ENCODE measurements at regions not wholly inside any gene's neighbourhood (a gene's known extent, or its start where the extent isn't known, plus 50 kb on each side); places are given as distances from the start of the nearest gene placed in this dataset.

- Histone ChIP-seq H3K36me3 (ENCODE audit: insufficient read depth, low read length) (no peaks in the 10 kb centered on the region), H3K27me3 (ENCODE audit: control insufficient read depth in 1 of 2, insufficient read depth in 2 of 2, low read length in 2 of 2) (no peaks in the 10 kb centered on the region), H3K4me3 (ENCODE audit: low read length) (no peak overlapping the region), H3K4me1 (ENCODE audit: insufficient read depth, low read length) (no peaks in the 10 kb centered on the region), H3K9me3 (ENCODE audit: control insufficient read depth in 1 of 2, insufficient read depth in 1 of 2, low read length in 2 of 2) (no peaks in the 10 kb centered on the region), H3K27ac (ENCODE audit: low read depth in 1 of 2, low read length in 2 of 2) (no peak overlapping the region)
- Mint-ChIP-seq H3K36me3 (ENCODE audit: low read depth) (no peaks in the 10 kb centered on the region), H3K27me3 (no peaks in the 10 kb centered on the region), H3K4me3 (no peak overlapping the region), H3K4me1 (ENCODE audit: low read depth) (no peaks in the 10 kb centered on the region), H3K9me3 (no peaks in the 10 kb centered on the region), H3K27ac (no peak overlapping the region)
- ChIA-PET POLR2A (no interaction called here), CTCF (no interaction called here)
- intact Hi-C loops (cut with DNase I, micrococcal nuclease) = no loop called here
- DNase-seq (no peak), ATAC-seq (ENCODE audit: poor library complexity) (no peak)
- no peak for TF ChIP-seq CTCF (IDR thresholded peaks at IDR 0.05)
Measured at GRCh38 chr2:225996462-225996828, 596.9 kb downstream of the NYAP2 start.

GRCh38 chr2:225995796-225996461, 596.4 kb downstream of the NYAP2 start:
- Histone ChIP-seq H3K36me3 (ENCODE audit: insufficient read depth, low read length) (no peaks in the 10 kb centered on the region), H3K9me3 (ENCODE audit: control insufficient read depth in 1 of 2, insufficient read depth in 1 of 2, low read length in 2 of 2) (no peaks in the 10 kb centered on the region), H3K4me1 (ENCODE audit: insufficient read depth, low read length) (no peaks in the 10 kb centered on the region), H3K27me3 (ENCODE audit: control insufficient read depth in 1 of 2, insufficient read depth in 2 of 2, low read length in 2 of 2) (no peaks in the 10 kb centered on the region), H3K4me3 (ENCODE audit: low read length) (no peak overlapping the region), H3K27ac (ENCODE audit: low read depth in 1 of 2, low read length in 2 of 2) (no peak overlapping the region)
- intact Hi-C loops (cut with DNase I, micrococcal nuclease) = no loop called here
- Mint-ChIP-seq H3K36me3 (ENCODE audit: low read depth) (no peaks in the 10 kb centered on the region), H3K27ac (no peak overlapping the region), H3K4me1 (ENCODE audit: low read depth) (no peaks in the 10 kb centered on the region), H3K4me3 (no peak overlapping the region), H3K9me3 (no peaks in the 10 kb centered on the region), H3K27me3 (no peaks in the 10 kb centered on the region)
- CTCF ChIA-PET = no interaction called here
- DNase-seq (peak in 2 of 14 experiments; percentile 9 to 23), ATAC-seq (ENCODE audit: poor library complexity) (no peak)
- no peak for TF ChIP-seq CTCF (IDR thresholded peaks at IDR 0.05)
- POLR2A ChIA-PET = no interaction called here

GRCh38 chr2:225994748-225995405, 595.4 kb downstream of the NYAP2 start:
- Histone ChIP-seq H3K36me3 (ENCODE audit: insufficient read depth, low read length) (no peaks in the 10 kb centered on the region), H3K4me3 (ENCODE audit: low read length) (no peak overlapping the region), H3K27me3 (ENCODE audit: control insufficient read depth in 1 of 2, insufficient read depth in 2 of 2, low read length in 2 of 2) (no peaks in the 10 kb centered on the region), H3K9me3 (ENCODE audit: control insufficient read depth in 1 of 2, insufficient read depth in 1 of 2, low read length in 2 of 2) (no peaks in the 10 kb centered on the region), H3K4me1 (ENCODE audit: insufficient read depth, low read length) (no peaks in the 10 kb centered on the region), H3K27ac (ENCODE audit: low read depth in 1 of 2, low read length in 2 of 2) (no peak overlapping the region)
- H3K4me1 Mint-ChIP-seq (ENCODE audit: low read depth) = no peaks in the 10 kb centered on the region
- intact Hi-C loops (cut with DNase I, micrococcal nuclease) = no loop called here
- H3K27ac Mint-ChIP-seq = no peak overlapping the region
- DNase-seq (peak in 1 of 14 experiments; percentile 12), ATAC-seq (ENCODE audit: poor library complexity) (no peak)
- no peaks in the 10 kb centered on the region for H3K9me3 Mint-ChIP-seq
- no peaks in the 10 kb centered on the region for H3K27me3 Mint-ChIP-seq
- TF ChIP-seq CTCF (IDR thresholded peaks at IDR 0.05) = no peak
- ChIA-PET CTCF (no interaction called here), POLR2A (no interaction called here)
- H3K4me3 Mint-ChIP-seq = no peak overlapping the region
- H3K36me3 Mint-ChIP-seq (ENCODE audit: low read depth) = no peaks in the 10 kb centered on the region
